ENCODE measurements at regions not wholly inside any gene's neighbourhood (a gene's known extent, or its start where the extent isn't known, plus 50 kb on each side); places are given as distances from the start of the nearest gene placed in this dataset.

DNA sequence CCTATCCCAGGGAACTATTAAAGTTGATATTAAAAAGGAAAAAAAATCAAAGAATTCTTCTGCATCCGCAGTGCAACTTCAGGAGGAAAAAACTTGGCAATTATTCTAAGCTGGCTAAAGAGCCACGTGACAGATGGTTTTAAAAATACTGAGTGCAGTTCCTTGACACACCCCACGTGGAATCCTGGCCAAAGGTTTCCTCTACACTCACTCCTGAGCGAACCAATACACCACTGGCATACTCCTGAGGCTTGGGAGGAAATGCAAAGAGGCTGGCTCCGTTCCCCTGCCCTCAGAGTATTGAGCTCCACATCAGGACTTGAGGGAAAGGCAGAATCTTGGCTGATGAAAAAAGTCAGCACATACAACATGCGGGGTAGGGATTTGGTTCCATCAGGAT, 133.8 kb upstream of the ATP6AP2 start:
- TF ChIP-seq, protein P1, sequence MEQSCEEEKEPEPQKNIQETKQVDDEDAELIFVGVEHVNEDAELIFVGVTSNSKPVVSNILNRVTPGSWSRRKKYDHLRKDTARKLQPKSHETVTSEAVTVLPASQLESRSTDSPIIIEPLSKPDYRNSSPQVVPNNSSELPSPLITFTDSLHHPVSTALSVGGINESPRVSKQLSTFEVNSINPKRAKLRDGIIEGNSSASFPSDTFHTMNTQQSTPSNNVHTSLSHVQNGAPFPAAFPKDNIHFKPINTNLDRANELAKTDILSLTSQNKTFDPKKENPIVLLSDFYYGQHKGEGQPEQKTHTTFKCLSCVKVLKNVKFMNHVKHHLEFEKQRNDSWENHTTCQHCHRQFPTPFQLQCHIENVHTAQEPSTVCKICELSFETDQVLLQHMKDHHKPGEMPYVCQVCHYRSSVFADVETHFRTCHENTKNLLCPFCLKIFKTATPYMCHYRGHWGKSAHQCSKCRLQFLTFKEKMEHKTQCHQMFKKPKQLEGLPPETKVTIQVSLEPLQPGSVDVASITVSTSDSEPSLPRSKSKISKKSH (CRISPR knock-in tag; IDR thresholded peaks at IDR 0.05; ENCODE audit: borderline replicate concordance): no peak
- TF ChIP-seq POLR2A (IDR thresholded peaks at IDR 0.05; ENCODE audit: insufficient read depth in 1 of 2, low read depth in 2 of 2, low read length in 2 of 2) (no peak), ZNF550 (CRISPR knock-in tag; IDR thresholded peaks at IDR 0.05; ENCODE audit: borderline replicate concordance) (no peak), RAD51 (IDR thresholded peaks at IDR 0.05; ENCODE audit: borderline replicate concordance) (no peak), ATF7 (IDR thresholded peaks at IDR 0.05) (no peak), ATF7 (CRISPR knock-in tag; IDR thresholded peaks at IDR 0.05) (no peak), ESRRA (CRISPR knock-in tag; IDR thresholded peaks at IDR 0.05; ENCODE audit: low read depth) (no peak), CHD2 (IDR thresholded peaks at IDR 0.05; ENCODE audit: low read depth, low read length) (no peak), ZNF460 (CRISPR knock-in tag; IDR thresholded peaks at IDR 0.05; ENCODE audit: borderline replicate concordance) (no peak), HNRNPK (IDR thresholded peaks at IDR 0.05; ENCODE audit: low read depth, low read length, poor library complexity, severe bottlenecking) (no peak)
- TF ChIP-seq, protein P2, sequence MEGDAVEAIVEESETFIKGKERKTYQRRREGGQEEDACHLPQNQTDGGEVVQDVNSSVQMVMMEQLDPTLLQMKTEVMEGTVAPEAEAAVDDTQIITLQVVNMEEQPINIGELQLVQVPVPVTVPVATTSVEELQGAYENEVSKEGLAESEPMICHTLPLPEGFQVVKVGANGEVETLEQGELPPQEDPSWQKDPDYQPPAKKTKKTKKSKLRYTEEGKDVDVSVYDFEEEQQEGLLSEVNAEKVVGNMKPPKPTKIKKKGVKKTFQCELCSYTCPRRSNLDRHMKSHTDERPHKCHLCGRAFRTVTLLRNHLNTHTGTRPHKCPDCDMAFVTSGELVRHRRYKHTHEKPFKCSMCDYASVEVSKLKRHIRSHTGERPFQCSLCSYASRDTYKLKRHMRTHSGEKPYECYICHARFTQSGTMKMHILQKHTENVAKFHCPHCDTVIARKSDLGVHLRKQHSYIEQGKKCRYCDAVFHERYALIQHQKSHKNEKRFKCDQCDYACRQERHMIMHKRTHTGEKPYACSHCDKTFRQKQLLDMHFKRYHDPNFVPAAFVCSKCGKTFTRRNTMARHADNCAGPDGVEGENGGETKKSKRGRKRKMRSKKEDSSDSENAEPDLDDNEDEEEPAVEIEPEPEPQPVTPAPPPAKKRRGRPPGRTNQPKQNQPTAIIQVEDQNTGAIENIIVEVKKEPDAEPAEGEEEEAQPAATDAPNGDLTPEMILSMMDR (CRISPR knock-in tag; IDR thresholded peaks at IDR 0.05): no peak
- TF ChIP-seq, protein P3, sequence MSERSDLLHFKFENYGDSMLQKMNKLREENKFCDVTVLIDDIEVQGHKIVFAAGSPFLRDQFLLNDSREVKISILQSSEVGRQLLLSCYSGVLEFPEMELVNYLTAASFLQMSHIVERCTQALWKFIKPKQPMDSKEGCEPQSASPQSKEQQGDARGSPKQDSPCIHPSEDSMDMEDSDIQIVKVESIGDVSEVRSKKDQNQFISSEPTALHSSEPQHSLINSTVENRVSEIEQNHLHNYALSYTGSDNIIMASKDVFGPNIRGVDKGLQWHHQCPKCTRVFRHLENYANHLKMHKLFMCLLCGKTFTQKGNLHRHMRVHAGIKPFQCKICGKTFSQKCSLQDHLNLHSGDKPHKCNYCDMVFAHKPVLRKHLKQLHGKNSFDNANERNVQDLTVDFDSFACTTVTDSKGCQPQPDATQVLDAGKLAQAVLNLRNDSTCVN (CRISPR knock-in tag; IDR thresholded peaks at IDR 0.05; ENCODE audit: borderline replicate concordance): no peak
- TF ChIP-seq, protein P4, sequence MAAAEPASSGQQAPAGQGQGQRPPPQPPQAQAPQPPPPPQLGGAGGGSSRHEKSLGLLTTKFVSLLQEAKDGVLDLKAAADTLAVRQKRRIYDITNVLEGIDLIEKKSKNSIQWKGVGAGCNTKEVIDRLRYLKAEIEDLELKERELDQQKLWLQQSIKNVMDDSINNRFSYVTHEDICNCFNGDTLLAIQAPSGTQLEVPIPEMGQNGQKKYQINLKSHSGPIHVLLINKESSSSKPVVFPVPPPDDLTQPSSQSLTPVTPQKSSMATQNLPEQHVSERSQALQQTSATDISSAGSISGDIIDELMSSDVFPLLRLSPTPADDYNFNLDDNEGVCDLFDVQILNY (CRISPR knock-in tag; conservative IDR thresholded peaks at IDR 0.05): no peak

Data from HepG2 (cell line).